ENCODE measurements at regions not wholly inside any gene's neighbourhood (a gene's known extent, or its start where the extent isn't known, plus 50 kb on each side); places are given as distances from the start of the nearest gene placed in this dataset.

- TF ChIP-seq EP300 (IDR thresholded peaks at IDR 0.05; ENCODE audit: low read depth) (no peak), CTCF (IDR thresholded peaks at IDR 0.05) (no peak), POLR2A (IDR thresholded peaks at IDR 0.05) (no peak), POLR2AphosphoS5 (IDR thresholded peaks at IDR 0.05) (peak in 2 of 3 donors; percentile 56 to 68)
Observed at GRCh38 chr1:234683861-234684632, 74.1 kb upstream of the IRF2BP2 start.

Data from transverse colon (tissue), 4 donors.